Stimulated activated CD4-positive, alpha-beta T cell treated with anti-CD3 and anti-CD28 coated beads, Interleukin-4, amount 100 ng/mL, for 4 hours (primary cell): ENCODE measurements at regions not wholly inside any gene's neighbourhood (a gene's known extent, or its start where the extent isn't known, plus 50 kb on each side); places are given as distances from the start of the nearest gene placed in this dataset.
"Not testable (repeated sequence)": the region's sequence is repeated elsewhere in the genome, so short reads cannot be mapped to it uniquely, and the experiment has no call there.

ENCODE experiments used
- DNase-seq, 2 experiments: peaks; one replicate each; pipeline ENCODE4 v3.0.0-alpha.2; 2020

- DNase-seq, result no peak
Observed at GRCh38 chrX:65331371-65331770, 203.2 kb downstream of the LAS1L start.

- DNase-seq, result no peak
Observed at GRCh38 chrX:65300104-65300809, 234.3 kb downstream of the LAS1L start.

- DNase-seq, result not testable (repeated sequence)
Observed at GRCh38 chrX:65282905-65283304, 251.7 kb downstream of the LAS1L start.

GRCh38 chrX:65273152-65273551 is 261.4 kb downstream of the LAS1L start:
- no peak for DNase-seq

GRCh38 chrX:65266482-65266881 is 268.1 kb downstream of the LAS1L start:
- no peak for DNase-seq

- no peak for DNase-seq
Observed at GRCh38 chrX:65253817-65254216, 277.6 kb upstream of the ZC4H2 start.

- no peak for DNase-seq
Observed at GRCh38 chrX:65241059-65241721, 264.9 kb upstream of the ZC4H2 start.

- no peak for DNase-seq
Observed at GRCh38 chrX:65203545-65203944, 227.3 kb upstream of the ZC4H2 start.

- no peak for DNase-seq
Observed at GRCh38 chrX:65196758-65197360, 220.6 kb upstream of the ZC4H2 start.

- no peak for DNase-seq
Observed at GRCh38 chrX:65195621-65196020, 219.4 kb upstream of the ZC4H2 start.

GRCh38 chrX:65194547-65194946 is 218.3 kb upstream of the ZC4H2 start:
- DNase-seq, result no peak

- DNase-seq, result not testable (repeated sequence)
Observed at GRCh38 chrX:65163325-65163724, 187.1 kb upstream of the ZC4H2 start.

- DNase-seq, result no peak
Observed at GRCh38 chrX:65148232-65148631, 172.0 kb upstream of the ZC4H2 start.

GRCh38 chrX:65136424-65136823 is 160.2 kb upstream of the ZC4H2 start:
- DNase-seq, result no peak

- no peak for DNase-seq
Observed at GRCh38 chrX:65127842-65128241, 151.6 kb upstream of the ZC4H2 start.

GRCh38 chrX:65098851-65099250 is 122.6 kb upstream of the ZC4H2 start:
- DNase-seq, result no peak

- no peak for DNase-seq
Observed at GRCh38 chrX:65093658-65094057, 117.4 kb upstream of the ZC4H2 start.

GRCh38 chrX:65073233-65073632 is 97.0 kb upstream of the ZC4H2 start:
- no peak for DNase-seq

- DNase-seq, result no peak
Observed at GRCh38 chrX:65072590-65072989, 96.3 kb upstream of the ZC4H2 start.

GRCh38 chrX:65058626-65059025 is 82.4 kb upstream of the ZC4H2 start:
- DNase-seq, result not testable (repeated sequence)

GRCh38 chrX:65045001-65045400 is 68.8 kb upstream of the ZC4H2 start:
- no peak for DNase-seq

- no peak for DNase-seq
Observed at GRCh38 chrX:65035446-65035770, 59.2 kb upstream of the ZC4H2 start.

- peak; percentile 79 to 82 for DNase-seq
Observed at GRCh38 chrX:65034668-65035445, 58.6 kb upstream of the ZC4H2 start, which contains the start of gene ZC3H12B. Gene ZC3H12B (plus strand): TSS chrX:65034826.

- DNase-seq, result no peak
Observed at GRCh38 chrX:65034292-65034667, 58.0 kb upstream of the ZC4H2 start.
